ENCODE measurements at regions not wholly inside any gene's neighbourhood (a gene's known extent, or its start where the extent isn't known, plus 50 kb on each side); places are given as distances from the start of the nearest gene placed in this dataset.

GRCh38 chr9:99282406-99282805 lies 60.3 kb downstream of the SEC61B start:
- no peak for DNase-seq

- no peak for DNase-seq
These were observed 63.9 kb downstream of the SEC61B start for GRCh38 chr9:99285965-99286364.

- DNase-seq: no peak
These were observed 64.5 kb downstream of the SEC61B start for GRCh38 chr9:99286536-99286935.

GRCh38 chr9:99287641-99288040 lies 65.6 kb downstream of the SEC61B start:
- no peak for DNase-seq

- DNase-seq: no peak
These were observed 66.7 kb downstream of the SEC61B start for GRCh38 chr9:99288830-99289229.

- DNase-seq: no peak
These were observed 72.9 kb downstream of the SEC61B start for GRCh38 chr9:99294850-99295461.

- peak in 2 of 3 experiments; percentile 95 to 96 for DNase-seq
These were observed 74.3 kb downstream of the SEC61B start for GRCh38 chr9:99296291-99296951.

- DNase-seq: no peak
These were observed 76.5 kb downstream of the SEC61B start for GRCh38 chr9:99298614-99299013.

- DNase-seq: peak in 1 of 3 experiments; percentile 55
These were observed 77.4 kb downstream of the SEC61B start for GRCh38 chr9:99299211-99300102.

GRCh38 chr9:99300103-99300439 lies 78.0 kb downstream of the SEC61B start:
- no peak for DNase-seq

- no peak for DNase-seq
These were observed 78.5 kb downstream of the SEC61B start for GRCh38 chr9:99300603-99301002.

- DNase-seq: no peak
These were observed 81.1 kb downstream of the SEC61B start for GRCh38 chr9:99303177-99303576.

- no peak for DNase-seq
These were observed 83.0 kb downstream of the SEC61B start for GRCh38 chr9:99305124-99305523.

GRCh38 chr9:99305820-99306811 lies 84.0 kb downstream of the SEC61B start:
- DNase-seq: no peak

GRCh38 chr9:99307851-99308250 lies 85.8 kb downstream of the SEC61B start:
- DNase-seq: peak in 2 of 3 experiments; percentile 50 to 80

- no peak for DNase-seq
These were observed 87.3 kb downstream of the SEC61B start for GRCh38 chr9:99309141-99309939.

- no peak for DNase-seq
These were observed 90.7 kb downstream of the SEC61B start for GRCh38 chr9:99312736-99313135.

GRCh38 chr9:99319048-99319447 lies 97.0 kb downstream of the SEC61B start:
- DNase-seq: no peak

- no peak for DNase-seq
These were observed 100.2 kb downstream of the SEC61B start for GRCh38 chr9:99322299-99322698.

GRCh38 chr9:99326112-99326916 lies 104.2 kb downstream of the SEC61B start:
- DNase-seq: no peak

- DNase-seq: no peak
These were observed 104.8 kb downstream of the SEC61B start for GRCh38 chr9:99326917-99327189.
